ENCODE measurements at regions not wholly inside any gene's neighbourhood (a gene's known extent, or its start where the extent isn't known, plus 50 kb on each side); places are given as distances from the start of the nearest gene placed in this dataset.

DNA sequence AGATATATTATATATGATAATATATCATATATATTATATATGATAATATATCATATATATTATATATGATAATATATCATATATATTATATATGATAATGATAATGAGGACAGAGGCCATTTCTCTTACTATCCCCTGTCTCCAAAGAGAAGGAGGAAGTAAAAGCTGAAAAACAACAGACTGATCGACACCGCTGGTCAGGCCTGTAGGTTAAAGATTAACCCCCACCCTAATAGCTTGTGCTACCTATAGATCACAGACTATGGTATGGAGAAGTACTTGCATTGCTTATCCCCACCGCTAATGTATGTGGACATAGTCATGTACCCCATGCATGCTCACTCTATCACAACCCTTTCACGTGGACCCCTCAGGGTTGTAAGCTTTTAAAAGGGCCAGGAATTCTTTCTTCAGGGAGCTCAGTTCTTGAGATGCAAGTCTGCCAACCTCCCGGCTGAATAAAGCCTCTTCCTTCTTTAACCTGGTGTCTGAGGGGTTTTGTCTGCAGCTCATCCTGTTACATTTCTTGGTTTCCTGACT, 786.1 kb upstream of the TMEM132C start:
- no peak for DNase-seq
- H3K36me3 ChIP-seq: no peaks in the 10 kb centered on the region
- intact Hi-C loops (cut with DNase I): no loop called here
- H3K4me1 ChIP-seq: no peaks in the 10 kb centered on the region
- H3K27me3 ChIP-seq: no peaks in the 10 kb centered on the region
- 51% methylated on average over 4 of the region's 5 CpGs for WGBS (ENCODE audit: insufficient coverage, low coverage, low lambda C conversion rate, missing lambda C conversion rate)
- H3K9me3 ChIP-seq: no peaks in the 10 kb centered on the region
- TF ChIP-seq POLR2A (IDR thresholded peaks at IDR 0.05): no peak
- TF ChIP-seq, protein P1, sequence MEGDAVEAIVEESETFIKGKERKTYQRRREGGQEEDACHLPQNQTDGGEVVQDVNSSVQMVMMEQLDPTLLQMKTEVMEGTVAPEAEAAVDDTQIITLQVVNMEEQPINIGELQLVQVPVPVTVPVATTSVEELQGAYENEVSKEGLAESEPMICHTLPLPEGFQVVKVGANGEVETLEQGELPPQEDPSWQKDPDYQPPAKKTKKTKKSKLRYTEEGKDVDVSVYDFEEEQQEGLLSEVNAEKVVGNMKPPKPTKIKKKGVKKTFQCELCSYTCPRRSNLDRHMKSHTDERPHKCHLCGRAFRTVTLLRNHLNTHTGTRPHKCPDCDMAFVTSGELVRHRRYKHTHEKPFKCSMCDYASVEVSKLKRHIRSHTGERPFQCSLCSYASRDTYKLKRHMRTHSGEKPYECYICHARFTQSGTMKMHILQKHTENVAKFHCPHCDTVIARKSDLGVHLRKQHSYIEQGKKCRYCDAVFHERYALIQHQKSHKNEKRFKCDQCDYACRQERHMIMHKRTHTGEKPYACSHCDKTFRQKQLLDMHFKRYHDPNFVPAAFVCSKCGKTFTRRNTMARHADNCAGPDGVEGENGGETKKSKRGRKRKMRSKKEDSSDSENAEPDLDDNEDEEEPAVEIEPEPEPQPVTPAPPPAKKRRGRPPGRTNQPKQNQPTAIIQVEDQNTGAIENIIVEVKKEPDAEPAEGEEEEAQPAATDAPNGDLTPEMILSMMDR (IDR thresholded peaks at IDR 0.05): no peak
- ATAC-seq: no peak
- no peak overlapping the region for H3K4me3 ChIP-seq
- no peak overlapping the region for H3K27ac ChIP-seq

DNA sequence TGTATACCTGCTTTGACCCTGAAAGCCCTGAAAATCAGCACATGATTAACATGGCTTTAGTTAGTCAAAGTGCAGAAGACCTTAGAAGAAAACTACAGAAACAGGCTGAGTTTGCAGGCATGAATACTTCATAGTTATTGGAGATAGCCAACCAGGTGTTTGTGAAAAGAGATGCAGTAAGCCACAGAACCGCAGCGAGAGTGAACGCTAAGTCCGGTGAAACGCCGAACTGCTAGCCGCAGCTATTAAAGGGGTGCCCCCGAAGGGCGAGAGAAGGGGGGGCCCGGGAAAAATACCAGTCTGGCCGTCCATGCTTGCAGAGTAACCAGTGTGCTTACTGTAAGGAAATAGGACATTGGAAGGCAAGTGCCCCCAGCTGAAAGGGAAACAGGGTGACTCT, 784.0 kb upstream of the TMEM132C start:
- Histone ChIP-seq H3K4me3 (no peak overlapping the region), H3K9me3 (no peaks in the 10 kb centered on the region), H3K27ac (no peak overlapping the region), H3K36me3 (no peaks in the 10 kb centered on the region), H3K4me1 (no peaks in the 10 kb centered on the region), H3K27me3 (no peaks in the 10 kb centered on the region)
- TF ChIP-seq, protein P1 (IDR thresholded peaks at IDR 0.05): no peak
- TF ChIP-seq POLR2A (IDR thresholded peaks at IDR 0.05): no peak
- DNase-seq (no peak), ATAC-seq (no peak)
- WGBS (ENCODE audit: insufficient coverage, low coverage, low lambda C conversion rate, missing lambda C conversion rate): 89% methylated on average over 11 of the region's 11 CpGs
- intact Hi-C loops (cut with DNase I): no loop called here

DNA sequence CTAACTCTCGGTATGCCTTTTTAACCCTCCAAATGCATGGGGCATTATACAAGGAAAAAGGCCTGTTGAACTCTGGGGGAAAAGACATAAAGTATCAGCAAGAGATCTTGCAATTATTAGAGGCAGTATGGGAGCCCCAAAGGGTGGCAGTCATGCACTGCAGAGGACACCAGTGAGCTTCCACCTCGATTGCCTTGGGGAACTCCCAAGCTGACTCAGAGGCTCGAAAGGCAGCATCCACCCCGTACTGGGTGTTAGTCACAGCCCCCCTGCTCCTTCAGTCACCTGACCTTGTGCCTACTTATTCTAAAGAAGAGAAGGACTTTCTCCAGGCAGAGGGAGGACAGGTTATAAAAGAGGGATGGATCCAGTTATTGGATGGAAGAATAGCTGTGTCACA, 781.4 kb upstream of the TMEM132C start:
- H3K4me1 ChIP-seq: no peaks in the 10 kb centered on the region
- no peak overlapping the region for H3K27ac ChIP-seq
- intact Hi-C loops (cut with DNase I): no loop called here
- H3K36me3 ChIP-seq: no peaks in the 10 kb centered on the region
- H3K27me3 ChIP-seq: no peaks in the 10 kb centered on the region
- WGBS (ENCODE audit: insufficient coverage, low coverage, low lambda C conversion rate, missing lambda C conversion rate): 60% methylated on average over 2 of the region's 4 CpGs
- H3K9me3 ChIP-seq: no peaks in the 10 kb centered on the region
- no peak overlapping the region for H3K4me3 ChIP-seq
- TF ChIP-seq, protein P1 (IDR thresholded peaks at IDR 0.05): no peak
- TF ChIP-seq POLR2A (IDR thresholded peaks at IDR 0.05): no peak
- ATAC-seq: no peak
- no peak for DNase-seq

DNA sequence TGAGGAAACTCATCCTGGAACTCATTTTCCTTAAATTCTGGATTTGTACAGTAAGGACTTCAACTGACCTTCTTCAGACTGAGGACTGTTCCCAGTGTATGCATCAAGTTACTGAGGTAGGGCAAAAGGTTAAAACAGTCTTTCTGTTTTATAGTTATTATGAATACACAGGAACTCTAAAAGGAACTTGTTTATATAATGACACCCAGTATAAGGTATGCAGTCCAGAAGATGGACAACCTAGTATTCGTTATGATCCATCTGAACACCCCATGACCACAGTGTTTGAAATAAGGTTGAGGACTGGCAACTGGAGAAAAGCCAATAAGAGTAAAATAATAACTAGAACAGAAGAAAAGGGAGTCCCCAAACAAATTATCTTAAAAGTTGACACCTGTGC, 779.9 kb upstream of the TMEM132C start:
- Histone ChIP-seq H3K36me3 (no peaks in the 10 kb centered on the region), H3K9me3 (no peaks in the 10 kb centered on the region), H3K4me1 (no peaks in the 10 kb centered on the region), H3K27me3 (no peaks in the 10 kb centered on the region), H3K27ac (no peak overlapping the region), H3K4me3 (no peak overlapping the region)
- DNase-seq (no peak), ATAC-seq (no peak)
- intact Hi-C loops (cut with DNase I): no loop called here
- 100% methylated on average over 1 of the region's 1 CpG for WGBS (ENCODE audit: insufficient coverage, low coverage, low lambda C conversion rate, missing lambda C conversion rate)
- TF ChIP-seq, protein P1 (IDR thresholded peaks at IDR 0.05): no peak
- TF ChIP-seq POLR2A (IDR thresholded peaks at IDR 0.05): no peak

DNA sequence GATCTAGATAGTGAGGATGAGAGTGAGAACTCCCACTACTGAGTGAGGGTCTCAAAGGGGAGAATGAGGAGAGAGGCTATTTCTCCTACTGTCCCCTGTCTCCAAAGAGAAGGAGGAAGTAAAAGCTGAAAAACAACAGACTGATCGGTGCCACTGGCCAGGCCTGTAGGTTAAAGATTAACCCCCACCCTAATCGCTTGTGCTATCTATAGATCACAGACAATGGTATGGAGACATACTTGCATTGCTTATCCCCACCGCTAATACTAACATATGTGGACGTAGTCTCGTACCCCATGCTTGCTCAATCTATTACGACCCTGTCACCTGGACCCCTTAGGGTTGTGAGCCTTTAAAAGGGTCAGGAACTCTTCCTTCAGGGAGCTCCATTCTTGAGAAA, 777.9 kb upstream of the TMEM132C start:
- ATAC-seq (no peak), DNase-seq (no peak)
- H3K4me3 ChIP-seq: no peak overlapping the region
- H3K36me3 ChIP-seq: no peaks in the 10 kb centered on the region
- no peaks in the 10 kb centered on the region for H3K9me3 ChIP-seq
- H3K4me1 ChIP-seq: no peaks in the 10 kb centered on the region
- no peaks in the 10 kb centered on the region for H3K27me3 ChIP-seq
- H3K27ac ChIP-seq: no peak overlapping the region
- intact Hi-C loops (cut with DNase I): no loop called here
- 13% methylated on average over 3 of the region's 6 CpGs for WGBS (ENCODE audit: insufficient coverage, low coverage, low lambda C conversion rate, missing lambda C conversion rate)
- TF ChIP-seq POLR2A (IDR thresholded peaks at IDR 0.05): no peak
- TF ChIP-seq, protein P1 (IDR thresholded peaks at IDR 0.05): no peak
